T-helper 1 cell treated with Interleukin-12 subunit alpha and Interleukin-12 subunit beta and Interleukin-4 antibody, amounts not matched to agents 30 ng/mL and 1 ng/mL, for 36 hours (primary cell): ENCODE measurements at regions not wholly inside any gene's neighbourhood (a gene's known extent, or its start where the extent isn't known, plus 50 kb on each side); places are given as distances from the start of the nearest gene placed in this dataset.
"Not testable (repeated sequence)": the region's sequence is repeated elsewhere in the genome, so short reads cannot be mapped to it uniquely, and the experiment has no call there.

Source experiments
- intact Hi-C: fragments of 100-400 bp; cut with micrococcal nuclease; formaldehyde crosslinking; loops from one replicate; pipeline ENCODE4 v1.15.1; 2024

- intact Hi-C loops = no loop called here
Measured at GRCh38 chr4:84224522-84224921, 274.6 kb downstream of the NKX6-1 start.

- intact Hi-C loops = no loop called here
Measured at GRCh38 chr4:84221704-84222103, 277.4 kb downstream of the NKX6-1 start.

- intact Hi-C loops = no loop called here
Measured at GRCh38 chr4:84220990-84221389, 278.1 kb downstream of the NKX6-1 start.

- intact Hi-C loops = no loop called here
Measured at GRCh38 chr4:84219656-84220055, 279.4 kb downstream of the NKX6-1 start.

GRCh38 chr4:84218031-84218430 is 281.1 kb downstream of the NKX6-1 start:
- intact Hi-C loops = no loop called here

GRCh38 chr4:84215217-84215616 is 283.9 kb downstream of the NKX6-1 start:
- intact Hi-C loops = no loop called here

GRCh38 chr4:84206226-84206625 is 292.9 kb downstream of the NKX6-1 start:
- intact Hi-C loops = not testable (repeated sequence)

GRCh38 chr4:84189144-84189543 is 309.9 kb downstream of the NKX6-1 start:
- intact Hi-C loops = no loop called here

GRCh38 chr4:84179409-84179808 is 319.7 kb downstream of the NKX6-1 start:
- intact Hi-C loops = no loop called here

GRCh38 chr4:84177831-84178542 is 321.1 kb downstream of the NKX6-1 start:
- intact Hi-C loops = no loop called here

GRCh38 chr4:84176016-84176415 is 323.1 kb downstream of the NKX6-1 start:
- intact Hi-C loops = no loop called here

- intact Hi-C loops = no loop called here
Measured at GRCh38 chr4:84171871-84172270, 327.2 kb downstream of the NKX6-1 start.

GRCh38 chr4:84167564-84167963 is 331.5 kb downstream of the NKX6-1 start:
- intact Hi-C loops = no loop called here

- intact Hi-C loops = no loop called here
Measured at GRCh38 chr4:84167093-84167492, 332.0 kb downstream of the NKX6-1 start.

GRCh38 chr4:84166486-84166885 is 332.6 kb downstream of the NKX6-1 start:
- intact Hi-C loops = no loop called here

GRCh38 chr4:84164201-84164600 is 334.9 kb downstream of the NKX6-1 start:
- intact Hi-C loops = no loop called here

- intact Hi-C loops = no loop called here
Measured at GRCh38 chr4:84159762-84160161, 339.3 kb downstream of the NKX6-1 start.

- intact Hi-C loops = no loop called here
Measured at GRCh38 chr4:84158670-84159069, 340.4 kb downstream of the NKX6-1 start.

GRCh38 chr4:84151574-84151973 is 347.5 kb downstream of the NKX6-1 start:
- intact Hi-C loops = no loop called here

GRCh38 chr4:84150177-84150576 is 348.9 kb downstream of the NKX6-1 start:
- intact Hi-C loops = no loop called here

GRCh38 chr4:84147831-84148230 is 351.3 kb downstream of the NKX6-1 start:
- intact Hi-C loops = no loop called here

- intact Hi-C loops = no loop called here
Measured at GRCh38 chr4:84146300-84146959, 352.7 kb downstream of the NKX6-1 start.

- intact Hi-C loops = no loop called here
Measured at GRCh38 chr4:84145176-84145575, 353.9 kb downstream of the NKX6-1 start.
